IMR-90 (cell line): ENCODE measurements at regions not wholly inside any gene's neighbourhood (a gene's known extent, or its start where the extent isn't known, plus 50 kb on each side); places are given as distances from the start of the nearest gene placed in this dataset.

Experiments
- BHLHE40 ChIP-seq: fragments of 150-350 bp; IDR thresholded peaks from 2 replicates; pipeline ENCODE4 v1.6.1; 2016; ENCODE audit warnings: mild to moderate bottlenecking, low read depth, low read length
- CEBPB ChIP-seq: IDR thresholded peaks from 2 replicates; pipeline ENCODE4 v1.6.1; 2012; ENCODE audit warnings: low read depth, low read length, improper control_type of control experiment
- POLR2A ChIP-seq: IDR thresholded peaks from 2 replicates; pipeline ENCODE4 v1.6.1; 2012; ENCODE audit warnings: mild to moderate bottlenecking, low read depth, low read length
- RAD21 ChIP-seq: IDR thresholded peaks from 2 replicates; pipeline ENCODE4 v1.6.1; 2012; ENCODE audit warnings: low read length, improper control_type of control experiment
- RCOR1 ChIP-seq: IDR thresholded peaks from 2 replicates; pipeline ENCODE4 v1.6.1; 2012; ENCODE audit warnings: mild to moderate bottlenecking, low read length, improper control_type of control experiment; ENCODE audit not compliant: insufficient replicate concordance
- RFX5 ChIP-seq: IDR thresholded peaks from 2 replicates; pipeline ENCODE4 v1.8.0; 2012; ENCODE audit warnings: low read depth, mild to moderate bottlenecking, low read length, moderate library complexity
- SMC3 ChIP-seq: fragments of 150-350 bp; IDR thresholded peaks from 2 replicates; pipeline ENCODE4 v1.6.1; 2016; ENCODE audit warnings: low read depth, mild to moderate bottlenecking, antibody characterized with exemption, low read length, moderate library complexity
- USF2 ChIP-seq: fragments of 150-350 bp; IDR thresholded peaks from 2 replicates; pipeline ENCODE4 v1.6.1; 2017; ENCODE audit warnings: mild to moderate bottlenecking, antibody characterized with exemption, low read length, low read depth
- TF ChIP-seq, protein P1 (sequence below): conservative IDR thresholded peaks from 2 replicates; pipeline ENCODE4 v1.5.1; 2012; ENCODE audit warnings: mild to moderate bottlenecking, low read depth, low read length, improper control_type of control experiment
- TF ChIP-seq, protein P2 (sequence below): fragments of 150-350 bp; IDR thresholded peaks from 2 replicates; pipeline ENCODE4 v1.6.1; 2016; ENCODE audit warnings: low read depth, mild to moderate bottlenecking, low read length, moderate library complexity, borderline replicate concordance

- no peak for TF ChIP-seq POLR2A
- TF ChIP-seq, protein P1, sequence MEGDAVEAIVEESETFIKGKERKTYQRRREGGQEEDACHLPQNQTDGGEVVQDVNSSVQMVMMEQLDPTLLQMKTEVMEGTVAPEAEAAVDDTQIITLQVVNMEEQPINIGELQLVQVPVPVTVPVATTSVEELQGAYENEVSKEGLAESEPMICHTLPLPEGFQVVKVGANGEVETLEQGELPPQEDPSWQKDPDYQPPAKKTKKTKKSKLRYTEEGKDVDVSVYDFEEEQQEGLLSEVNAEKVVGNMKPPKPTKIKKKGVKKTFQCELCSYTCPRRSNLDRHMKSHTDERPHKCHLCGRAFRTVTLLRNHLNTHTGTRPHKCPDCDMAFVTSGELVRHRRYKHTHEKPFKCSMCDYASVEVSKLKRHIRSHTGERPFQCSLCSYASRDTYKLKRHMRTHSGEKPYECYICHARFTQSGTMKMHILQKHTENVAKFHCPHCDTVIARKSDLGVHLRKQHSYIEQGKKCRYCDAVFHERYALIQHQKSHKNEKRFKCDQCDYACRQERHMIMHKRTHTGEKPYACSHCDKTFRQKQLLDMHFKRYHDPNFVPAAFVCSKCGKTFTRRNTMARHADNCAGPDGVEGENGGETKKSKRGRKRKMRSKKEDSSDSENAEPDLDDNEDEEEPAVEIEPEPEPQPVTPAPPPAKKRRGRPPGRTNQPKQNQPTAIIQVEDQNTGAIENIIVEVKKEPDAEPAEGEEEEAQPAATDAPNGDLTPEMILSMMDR, result no peak
- no peak for TF ChIP-seq RCOR1
- no peak for TF ChIP-seq RFX5
- TF ChIP-seq CEBPB, result no peak
- no peak for TF ChIP-seq SMC3
- TF ChIP-seq BHLHE40, result no peak
- TF ChIP-seq RAD21, result no peak
- TF ChIP-seq, protein P2, sequence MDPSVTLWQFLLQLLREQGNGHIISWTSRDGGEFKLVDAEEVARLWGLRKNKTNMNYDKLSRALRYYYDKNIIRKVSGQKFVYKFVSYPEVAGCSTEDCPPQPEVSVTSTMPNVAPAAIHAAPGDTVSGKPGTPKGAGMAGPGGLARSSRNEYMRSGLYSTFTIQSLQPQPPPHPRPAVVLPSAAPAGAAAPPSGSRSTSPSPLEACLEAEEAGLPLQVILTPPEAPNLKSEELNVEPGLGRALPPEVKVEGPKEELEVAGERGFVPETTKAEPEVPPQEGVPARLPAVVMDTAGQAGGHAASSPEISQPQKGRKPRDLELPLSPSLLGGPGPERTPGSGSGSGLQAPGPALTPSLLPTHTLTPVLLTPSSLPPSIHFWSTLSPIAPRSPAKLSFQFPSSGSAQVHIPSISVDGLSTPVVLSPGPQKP, result no peak
- TF ChIP-seq USF2, result no peak
These were observed 993.1 kb upstream of the MANEA start for GRCh38 chr6:94584211-94584610.
